HG02885 (cell line): ENCODE measurements at regions not wholly inside any gene's neighbourhood (a gene's known extent, or its start where the extent isn't known, plus 50 kb on each side); places are given as distances from the start of the nearest gene placed in this dataset.

ENCODE experiments used
- ATAC-seq: cut with Tn5 transposase; IDR thresholded peaks from one replicate; pipeline ENCODE4 v1.9.1; 2021; ENCODE audit warnings: mild to moderate bottlenecking; ENCODE audit not compliant: unreplicated experiment, poor library complexity

GRCh38 chr1:99149952-99150351 is 114.3 kb upstream of the PLPPR4 start:
- ATAC-seq = no peak

- ATAC-seq = no peak
Observed at GRCh38 chr1:99152132-99152531, 112.2 kb upstream of the PLPPR4 start.

- no peak for ATAC-seq
Observed at GRCh38 chr1:99163671-99164070, 100.6 kb upstream of the PLPPR4 start.

GRCh38 chr1:99170516-99170915 is 93.8 kb upstream of the PLPPR4 start:
- no peak for ATAC-seq

GRCh38 chr1:99171184-99171813 is 93.0 kb upstream of the PLPPR4 start:
- ATAC-seq = no peak

- ATAC-seq = no peak
Observed at GRCh38 chr1:99173282-99173681, 91.0 kb upstream of the PLPPR4 start.

- no peak for ATAC-seq
Observed at GRCh38 chr1:99173900-99174299, 90.4 kb upstream of the PLPPR4 start.

GRCh38 chr1:99176753-99177152 is 87.5 kb upstream of the PLPPR4 start:
- ATAC-seq = no peak

- no peak for ATAC-seq
Observed at GRCh38 chr1:99177465-99177864, 86.8 kb upstream of the PLPPR4 start.

- ATAC-seq = peak; percentile 99
Observed at GRCh38 chr1:99180343-99180808, 83.9 kb upstream of the PLPPR4 start.

GRCh38 chr1:99180915-99181314 is 83.4 kb upstream of the PLPPR4 start:
- no peak for ATAC-seq

GRCh38 chr1:99181892-99182291 is 82.4 kb upstream of the PLPPR4 start:
- ATAC-seq = no peak

GRCh38 chr1:99185196-99185595 is 79.1 kb upstream of the PLPPR4 start:
- ATAC-seq = no peak

- no peak for ATAC-seq
Observed at GRCh38 chr1:99193431-99193830, 70.9 kb upstream of the PLPPR4 start.

GRCh38 chr1:99198393-99198792 is 65.9 kb upstream of the PLPPR4 start:
- ATAC-seq = no peak

- ATAC-seq = no peak
Observed at GRCh38 chr1:99207216-99207615, 57.1 kb upstream of the PLPPR4 start.
